ENCODE measurements at regions not wholly inside any gene's neighbourhood (a gene's known extent, or its start where the extent isn't known, plus 50 kb on each side); places are given as distances from the start of the nearest gene placed in this dataset.

DNA sequence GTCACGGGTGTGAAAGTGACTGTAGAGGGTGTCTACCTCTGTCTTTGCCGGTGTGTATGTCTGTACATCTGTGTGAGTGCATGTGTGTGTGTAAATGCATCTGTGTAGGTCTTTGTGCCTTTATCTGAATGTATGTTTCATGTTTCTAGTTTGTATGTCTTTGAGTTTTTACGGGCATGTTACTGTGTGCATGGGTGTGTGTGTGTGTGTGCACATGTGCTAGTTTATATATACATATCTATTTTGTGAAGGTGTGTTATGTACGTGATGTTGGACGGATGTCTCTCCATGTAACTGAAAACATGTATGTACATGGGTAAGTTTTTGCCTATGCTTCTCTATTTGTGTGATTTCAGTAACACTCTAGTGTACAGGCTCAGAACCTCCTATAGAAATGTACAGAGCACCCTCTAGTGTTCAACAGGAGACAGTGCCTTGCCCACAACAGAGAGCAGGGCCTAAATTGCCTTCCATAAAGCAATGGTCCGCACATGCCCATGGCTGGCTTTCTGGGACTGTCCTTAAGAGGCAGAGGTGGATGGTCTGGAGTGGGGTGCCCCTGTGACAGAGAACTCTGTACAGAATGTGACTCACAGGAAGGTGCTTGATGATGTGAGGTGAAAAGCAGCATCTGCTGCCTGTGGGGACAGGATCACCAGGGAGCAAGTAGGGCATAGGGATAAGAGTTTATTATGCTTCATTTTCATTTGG, 343.5 kb downstream of the RAPGEF2 start:
- no peak overlapping the region for H3K4me3 ChIP-seq (ENCODE audit: low read length)
- no peaks in the 10 kb centered on the region for H3K36me3 ChIP-seq (ENCODE audit: control insufficient read depth, low read depth, low read length)
- H3K9me3 ChIP-seq (ENCODE audit: control insufficient read depth, low read depth, low read length): no peaks in the 10 kb centered on the region
- H3K27me3 ChIP-seq (ENCODE audit: control insufficient read depth, insufficient read depth, low read length): no peaks in the 10 kb centered on the region
- no peak overlapping the region for H3K9ac ChIP-seq (ENCODE audit: low read length)
- H3K4me1 ChIP-seq (ENCODE audit: control insufficient read depth, low read depth, low read length): no peaks in the 10 kb centered on the region
- H3K27ac ChIP-seq (ENCODE audit: low read length): no peak overlapping the region

DNA sequence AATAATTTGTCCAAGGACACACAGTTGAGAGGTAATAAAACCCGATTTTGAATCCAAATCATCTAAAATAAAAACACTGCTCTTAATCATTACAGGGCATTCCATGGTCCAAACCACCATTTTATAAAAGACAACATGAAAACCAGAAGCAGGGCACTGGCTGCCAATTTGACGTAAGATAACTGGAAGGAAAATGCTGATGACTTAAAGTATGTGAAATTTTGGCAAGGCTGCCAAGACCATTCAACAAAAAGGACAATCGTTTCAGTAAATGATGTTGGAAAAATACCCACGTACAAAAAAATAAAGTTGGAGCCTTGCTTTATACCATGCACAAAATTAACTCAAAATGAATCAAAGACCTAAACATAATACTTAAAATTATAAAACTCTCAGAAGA, 344.4 kb downstream of the RAPGEF2 start:
- Histone ChIP-seq H3K4me1 (ENCODE audit: control insufficient read depth, low read depth, low read length) (no peaks in the 10 kb centered on the region), H3K9me3 (ENCODE audit: control insufficient read depth, low read depth, low read length) (no peaks in the 10 kb centered on the region), H3K36me3 (ENCODE audit: control insufficient read depth, low read depth, low read length) (no peaks in the 10 kb centered on the region), H3K27me3 (ENCODE audit: control insufficient read depth, insufficient read depth, low read length) (no peaks in the 10 kb centered on the region), H3K27ac (ENCODE audit: low read length) (no peak overlapping the region), H3K4me3 (ENCODE audit: low read length) (no peak overlapping the region), H3K9ac (ENCODE audit: low read length) (no peak overlapping the region)

DNA sequence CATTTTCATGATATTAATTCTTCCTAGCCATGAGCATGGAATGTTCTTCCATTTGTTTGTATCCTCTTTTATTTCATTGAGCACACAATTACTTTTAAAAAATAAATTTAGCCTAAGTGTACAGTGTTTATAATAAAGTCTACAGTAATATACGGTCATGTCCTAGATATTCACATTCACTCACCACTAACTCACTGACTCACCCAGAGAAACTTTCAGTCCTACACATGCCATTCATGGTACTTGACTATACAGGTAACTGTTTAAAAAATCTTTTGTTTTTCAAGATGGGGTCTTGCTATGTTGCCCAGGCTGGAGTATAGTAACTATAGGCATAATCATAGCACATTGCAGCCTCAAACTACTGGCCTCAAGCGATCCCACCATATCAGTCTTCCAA, 348.1 kb downstream of the RAPGEF2 start:
- Histone ChIP-seq H3K9ac (ENCODE audit: low read length) (no peak overlapping the region), H3K27me3 (ENCODE audit: control insufficient read depth, insufficient read depth, low read length) (no peaks in the 10 kb centered on the region), H3K9me3 (ENCODE audit: control insufficient read depth, low read depth, low read length) (no peaks in the 10 kb centered on the region), H3K4me1 (ENCODE audit: control insufficient read depth, low read depth, low read length) (no peaks in the 10 kb centered on the region), H3K27ac (ENCODE audit: low read length) (no peak overlapping the region), H3K4me3 (ENCODE audit: low read length) (no peak overlapping the region), H3K36me3 (ENCODE audit: control insufficient read depth, low read depth, low read length) (no peaks in the 10 kb centered on the region)

DNA sequence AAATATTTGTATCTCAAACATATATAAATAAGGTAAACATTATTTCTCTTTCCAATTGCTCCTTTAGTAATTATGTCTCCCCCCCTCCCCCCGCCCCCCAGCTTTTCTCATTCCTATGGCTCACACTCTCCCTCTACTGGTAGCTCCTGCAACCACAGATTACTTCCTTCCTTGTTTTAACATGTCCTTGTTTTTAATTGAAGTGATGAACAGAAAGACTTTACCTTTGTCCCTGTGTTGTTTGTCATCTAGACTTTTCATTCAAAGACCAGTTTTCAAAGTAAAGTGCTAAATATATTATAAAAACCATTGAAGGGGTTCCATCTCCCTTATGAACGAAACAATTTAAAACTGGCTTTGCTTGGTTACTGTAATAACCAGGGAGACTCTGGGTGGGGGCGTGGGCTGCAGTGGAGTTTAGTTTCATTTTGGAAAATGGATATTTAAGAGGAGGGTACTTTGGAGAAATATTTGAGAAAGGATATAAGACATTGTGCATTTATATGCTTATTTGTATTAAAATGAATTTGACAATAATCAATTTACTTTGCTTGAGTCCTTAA, 352.9 kb downstream of the RAPGEF2 start:
- Histone ChIP-seq H3K4me1 (ENCODE audit: control insufficient read depth, low read depth, low read length) (no peaks in the 10 kb centered on the region), H3K9ac (ENCODE audit: low read length) (no peak overlapping the region), H3K9me3 (ENCODE audit: control insufficient read depth, low read depth, low read length) (no peaks in the 10 kb centered on the region), H3K36me3 (ENCODE audit: control insufficient read depth, low read depth, low read length) (no peaks in the 10 kb centered on the region), H3K27me3 (ENCODE audit: control insufficient read depth, insufficient read depth, low read length) (no peaks in the 10 kb centered on the region), H3K27ac (ENCODE audit: low read length) (no peak overlapping the region), H3K4me3 (ENCODE audit: low read length) (no peak overlapping the region)

DNA sequence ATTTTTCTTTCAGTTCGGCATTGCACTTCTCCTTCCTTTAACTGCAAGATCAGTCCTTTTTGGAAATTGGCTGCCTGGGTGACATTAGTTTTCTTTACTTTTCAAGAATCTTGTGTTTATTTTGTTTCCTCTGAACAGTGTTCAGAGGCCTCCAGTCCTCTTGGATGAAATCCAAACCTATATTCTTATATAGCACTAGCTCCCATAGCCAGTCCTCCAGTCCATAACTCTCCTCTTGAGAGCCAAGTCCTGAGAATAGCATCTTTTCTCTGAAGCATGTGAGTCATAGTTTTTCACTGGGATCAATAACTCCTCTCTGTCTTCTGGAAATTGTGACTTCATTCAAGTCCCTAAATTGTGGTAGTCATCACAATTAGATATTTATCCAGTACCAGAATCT, 357.5 kb downstream of the RAPGEF2 start:
- Histone ChIP-seq H3K9me3 (ENCODE audit: control insufficient read depth, low read depth, low read length) (no peaks in the 10 kb centered on the region), H3K27ac (ENCODE audit: low read length) (no peak overlapping the region), H3K36me3 (ENCODE audit: control insufficient read depth, low read depth, low read length) (no peaks in the 10 kb centered on the region), H3K4me1 (ENCODE audit: control insufficient read depth, low read depth, low read length) (no peaks in the 10 kb centered on the region), H3K4me3 (ENCODE audit: low read length) (no peak overlapping the region), H3K27me3 (ENCODE audit: control insufficient read depth, insufficient read depth, low read length) (no peaks in the 10 kb centered on the region), H3K9ac (ENCODE audit: low read length) (no peak overlapping the region)

DNA sequence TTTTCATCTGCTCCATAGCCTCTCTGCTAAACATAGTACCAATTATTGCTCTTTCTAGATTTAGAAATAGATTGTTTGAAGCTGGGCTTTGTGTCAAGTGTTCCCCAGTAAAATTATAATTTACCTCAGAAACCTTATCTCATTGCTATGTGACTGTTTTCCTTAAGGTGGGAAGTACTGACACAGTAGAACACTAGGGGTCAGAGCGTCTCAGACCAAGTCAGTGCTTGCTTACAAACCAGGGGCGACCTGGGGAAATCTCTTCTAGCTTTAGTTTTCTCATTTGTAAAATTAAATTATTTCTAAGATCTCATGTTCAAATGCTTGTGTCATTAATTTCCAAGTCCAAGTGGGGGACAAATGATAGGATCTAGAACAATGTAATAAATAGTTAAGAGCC, 360.4 kb downstream of the RAPGEF2 start:
- Histone ChIP-seq H3K36me3 (ENCODE audit: control insufficient read depth, low read depth, low read length) (no peaks in the 10 kb centered on the region), H3K4me1 (ENCODE audit: control insufficient read depth, low read depth, low read length) (no peaks in the 10 kb centered on the region), H3K4me3 (ENCODE audit: low read length) (no peak overlapping the region), H3K27ac (ENCODE audit: low read length) (no peak overlapping the region), H3K9me3 (ENCODE audit: control insufficient read depth, low read depth, low read length) (no peaks in the 10 kb centered on the region), H3K9ac (ENCODE audit: low read length) (no peak overlapping the region), H3K27me3 (ENCODE audit: control insufficient read depth, insufficient read depth, low read length) (no peaks in the 10 kb centered on the region)

DNA sequence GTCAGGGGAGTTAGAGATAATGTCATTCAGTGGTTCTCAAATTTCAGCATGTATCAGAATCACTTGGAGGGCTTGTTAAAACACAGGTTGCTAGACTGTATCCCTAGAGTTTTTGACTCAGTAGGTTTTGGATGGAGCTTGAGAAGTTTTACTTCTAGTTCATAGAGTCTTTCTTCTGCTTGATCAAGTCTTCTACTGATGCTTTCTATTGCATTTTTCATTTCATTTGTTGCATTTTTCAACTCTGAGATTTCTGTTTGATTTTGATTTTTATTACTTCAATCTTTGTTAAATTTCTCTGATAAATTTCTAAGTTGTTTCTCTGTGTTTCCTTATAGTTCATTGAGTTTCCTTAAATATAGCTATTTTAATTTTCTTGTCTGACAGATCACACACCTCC, 361.4 kb downstream of the RAPGEF2 start:
- Histone ChIP-seq H3K9me3 (ENCODE audit: control insufficient read depth, low read depth, low read length) (no peaks in the 10 kb centered on the region), H3K36me3 (ENCODE audit: control insufficient read depth, low read depth, low read length) (no peaks in the 10 kb centered on the region), H3K27ac (ENCODE audit: low read length) (no peak overlapping the region), H3K27me3 (ENCODE audit: control insufficient read depth, insufficient read depth, low read length) (no peaks in the 10 kb centered on the region), H3K9ac (ENCODE audit: low read length) (no peak overlapping the region), H3K4me3 (ENCODE audit: low read length) (no peak overlapping the region), H3K4me1 (ENCODE audit: control insufficient read depth, low read depth, low read length) (no peaks in the 10 kb centered on the region)

DNA sequence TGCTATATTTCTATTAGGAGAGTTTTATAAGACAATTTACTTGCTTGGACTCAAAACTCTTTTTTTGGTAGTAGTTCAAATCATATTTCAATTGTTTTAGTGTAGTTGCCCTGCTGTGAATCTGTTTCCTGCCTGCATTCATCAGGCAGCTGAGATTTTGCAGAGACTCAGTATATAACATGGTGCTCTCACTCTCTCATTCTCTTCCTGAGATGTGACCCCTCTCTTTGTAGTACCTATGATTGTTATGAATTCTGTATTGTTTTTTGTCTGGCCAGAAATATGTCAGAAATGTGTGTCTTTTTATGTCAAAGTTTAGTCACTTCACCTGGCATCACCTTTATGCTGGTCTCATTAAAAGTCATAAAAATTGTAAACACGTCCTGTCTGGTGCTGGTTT, 374.0 kb downstream of the RAPGEF2 start:
- Histone ChIP-seq H3K27me3 (ENCODE audit: control insufficient read depth, insufficient read depth, low read length) (no peaks in the 10 kb centered on the region), H3K36me3 (ENCODE audit: control insufficient read depth, low read depth, low read length) (no peaks in the 10 kb centered on the region), H3K27ac (ENCODE audit: low read length) (no peak overlapping the region), H3K4me3 (ENCODE audit: low read length) (no peak overlapping the region), H3K9ac (ENCODE audit: low read length) (no peak overlapping the region), H3K9me3 (ENCODE audit: control insufficient read depth, low read depth, low read length) (no peaks in the 10 kb centered on the region), H3K4me1 (ENCODE audit: control insufficient read depth, low read depth, low read length) (no peaks in the 10 kb centered on the region)

DNA sequence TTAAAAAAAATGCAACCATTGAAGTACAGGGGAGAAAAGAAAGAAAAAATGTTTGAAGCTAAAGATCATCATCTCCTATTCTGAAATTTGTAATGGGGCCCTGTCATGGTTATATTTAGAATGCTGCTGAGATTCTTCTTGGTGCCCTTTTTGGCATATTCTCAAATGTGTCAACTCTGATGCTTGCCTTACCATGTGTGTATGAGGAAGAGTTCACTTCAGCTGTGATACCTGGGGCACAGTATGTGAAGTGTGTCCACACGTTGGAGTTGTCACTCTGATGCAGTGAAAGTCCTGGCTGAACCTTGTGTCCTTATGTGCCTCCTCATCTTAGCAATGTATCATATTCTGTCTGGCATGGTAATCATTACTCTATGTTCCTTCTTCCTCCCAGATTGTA, 377.9 kb downstream of the RAPGEF2 start:
- H3K9ac ChIP-seq (ENCODE audit: low read length): no peak overlapping the region

DNA sequence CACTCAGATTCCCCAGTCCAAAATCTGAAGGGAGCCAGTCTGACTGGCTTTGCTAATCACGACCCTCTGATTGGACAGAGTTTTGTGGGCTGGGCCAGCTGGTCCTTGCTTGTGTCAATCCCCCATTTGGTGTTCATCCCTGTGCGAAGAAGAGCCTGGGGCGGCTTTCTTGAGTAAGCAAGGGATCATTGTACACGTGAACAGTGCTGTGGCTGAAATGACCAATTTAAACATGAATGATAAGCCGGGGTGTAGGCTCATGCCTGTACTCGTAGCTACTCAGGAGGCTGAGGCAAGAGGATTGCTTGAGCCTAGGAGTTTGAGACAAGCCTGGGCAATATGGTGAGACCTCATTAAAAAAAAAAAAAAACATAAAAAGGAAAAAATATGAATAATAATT, 379.1 kb downstream of the RAPGEF2 start:
- Histone ChIP-seq H3K36me3 (ENCODE audit: control insufficient read depth, low read depth, low read length) (no peaks in the 10 kb centered on the region), H3K4me1 (ENCODE audit: control insufficient read depth, low read depth, low read length) (peaks cover 8% of the 10 kb centered on the region), H3K9me3 (ENCODE audit: control insufficient read depth, low read depth, low read length) (no peaks in the 10 kb centered on the region), H3K9ac (ENCODE audit: low read length) (no peak overlapping the region), H3K4me3 (ENCODE audit: low read length) (no peak overlapping the region), H3K27ac (ENCODE audit: low read length) (no peak overlapping the region), H3K27me3 (ENCODE audit: control insufficient read depth, insufficient read depth, low read length) (no peaks in the 10 kb centered on the region)

More for the DNA sequence above, 377.9 kb downstream of the RAPGEF2 start:
- Histone ChIP-seq H3K4me1 (ENCODE audit: control insufficient read depth, low read depth, low read length) (peaks cover 8% of the 10 kb centered on the region), H3K36me3 (ENCODE audit: control insufficient read depth, low read depth, low read length) (no peaks in the 10 kb centered on the region), H3K4me3 (ENCODE audit: low read length) (no peak overlapping the region), H3K27ac (ENCODE audit: low read length) (no peak overlapping the region), H3K9me3 (ENCODE audit: control insufficient read depth, low read depth, low read length) (no peaks in the 10 kb centered on the region), H3K27me3 (ENCODE audit: control insufficient read depth, insufficient read depth, low read length) (no peaks in the 10 kb centered on the region)

DNA sequence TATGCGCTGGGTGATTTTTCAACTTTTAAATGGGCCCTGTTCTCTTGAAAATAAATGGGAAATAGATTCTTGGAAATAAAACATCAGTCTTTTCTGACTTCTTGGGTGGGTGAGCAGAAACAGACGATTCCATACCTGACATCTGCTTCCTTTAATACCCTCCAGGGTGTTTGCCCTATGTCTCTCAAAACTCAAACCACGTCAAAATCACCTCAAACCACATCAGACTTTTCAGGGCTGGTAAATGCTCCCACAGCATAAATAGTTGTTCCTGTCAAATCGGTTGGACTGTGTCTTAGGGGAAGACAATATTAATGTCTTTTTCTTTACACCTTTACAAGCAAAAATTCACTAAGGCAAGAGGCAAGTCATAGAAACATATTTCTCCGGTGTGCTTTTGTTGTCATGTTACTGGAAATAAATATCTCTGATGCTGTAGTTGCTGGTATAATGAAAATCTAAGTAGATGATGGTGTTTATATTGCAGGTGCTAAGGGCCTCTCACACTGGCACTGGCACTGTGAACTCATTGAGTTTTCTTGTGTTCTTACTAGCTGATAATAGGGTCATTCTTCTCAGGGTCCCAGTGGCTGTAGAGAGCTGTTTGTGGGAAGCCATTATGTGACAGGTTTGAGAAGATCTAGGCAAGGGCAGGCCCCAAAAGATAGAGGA, 380.4 kb downstream of the RAPGEF2 start:
- H3K4me1 ChIP-seq (ENCODE audit: control insufficient read depth, low read depth, low read length): peaks cover 8% of the 10 kb centered on the region
- H3K9ac ChIP-seq (ENCODE audit: low read length): no peak overlapping the region
- no peak overlapping the region for H3K4me3 ChIP-seq (ENCODE audit: low read length)
- no peaks in the 10 kb centered on the region for H3K9me3 ChIP-seq (ENCODE audit: control insufficient read depth, low read depth, low read length)
- no peak overlapping the region for H3K27ac ChIP-seq (ENCODE audit: low read length)
- no peaks in the 10 kb centered on the region for H3K36me3 ChIP-seq (ENCODE audit: control insufficient read depth, low read depth, low read length)
- H3K27me3 ChIP-seq (ENCODE audit: control insufficient read depth, insufficient read depth, low read length): no peaks in the 10 kb centered on the region

Measured in iPS-18a (cell line).